GM23338 (cell line): ENCODE measurements at regions not wholly inside any gene's neighbourhood (a gene's known extent, or its start where the extent isn't known, plus 50 kb on each side); places are given as distances from the start of the nearest gene placed in this dataset.

Experiments used
- ATAC-seq: fragments of 200-7000 bp; cut with Tn5 transposase; 3 replicates; pipeline ENCODE4 v1.9.1; 2020
- DNase-seq: peaks from one replicate; pipeline ENCODE4 v3.0.0-alpha.2; 2015; ENCODE audit warnings: low spot score
- H2AFZ ChIP-seq: fragments of 200-600 bp; sonication (generic); 2 replicates; pipeline ENCODE4 v1.8.0; 2016; ENCODE audit warnings: antibody characterized with exemption, mild to moderate bottlenecking, moderate library complexity
- H3F3A ChIP-seq: fragments of 200-600 bp; sonication (generic); replicated peaks from 2 replicates; pipeline ENCODE4 v1.8.0; 2017; ENCODE audit warnings: antibody characterized with exemption, mixed run types, low read depth
- H3K27ac ChIP-seq: fragments of 200-600 bp; sonication (generic); 2 replicates; pipeline ENCODE4 v1.6.1; 2016; ENCODE audit warnings: low read depth
- H3K27me3 ChIP-seq: fragments of 200-600 bp; sonication (generic); 2 replicates; pipeline ENCODE4 v1.8.0; 2016; ENCODE audit warnings: mild to moderate bottlenecking, mixed run types, moderate library complexity; ENCODE audit not compliant: insufficient read depth
- H3K36me3 ChIP-seq: fragments of 200-600 bp; sonication (generic); 2 replicates; pipeline ENCODE4 v1.8.0; 2016; ENCODE audit warnings: mild to moderate bottlenecking; ENCODE audit not compliant: insufficient read depth
- H3K4me1 ChIP-seq: fragments of 200-600 bp; sonication (generic); 2 replicates; pipeline ENCODE4 v1.8.0; 2016; ENCODE audit warnings: mild to moderate bottlenecking, moderate library complexity; ENCODE audit not compliant: insufficient read depth
- H3K4me2 ChIP-seq: fragments of 200-600 bp; sonication (generic); 2 replicates; pipeline ENCODE4 v1.7.1; 2017; ENCODE audit warnings: mixed run types
- H3K4me3 ChIP-seq: fragments of 200-600 bp; sonication (generic); 2 replicates; pipeline ENCODE4 v1.6.1; 2016; ENCODE audit warnings: mixed run types
- H3K79me2 ChIP-seq: fragments of 200-600 bp; sonication (generic); replicated peaks from 2 replicates; pipeline ENCODE4 v1.8.0; 2017; ENCODE audit warnings: mild to moderate bottlenecking; ENCODE audit not compliant: insufficient read depth
- H3K9me2 ChIP-seq: fragments of 200-600 bp; sonication (generic); 2 replicates; pipeline ENCODE4 v1.8.0; 2017; ENCODE audit not compliant: insufficient read depth
- H4K20me1 ChIP-seq: fragments of 200-600 bp; sonication (generic); replicated peaks from 2 replicates; pipeline ENCODE4 v1.8.0; 2017; ENCODE audit warnings: mild to moderate bottlenecking; ENCODE audit not compliant: insufficient read depth
- H3K27ac Mint-ChIP-seq: 2 replicates; pipeline ENCODE4 v1.8.0; 2020; ENCODE audit warnings: inconsistent platforms, mild to moderate bottlenecking, moderate library complexity, mixed read lengths
- H3K27me3 Mint-ChIP-seq: 3 replicates; pipeline ENCODE4 v1.8.0; 2022; ENCODE audit warnings: low read depth, mild to moderate bottlenecking, moderate library complexity, mixed read lengths, inconsistent platforms; ENCODE audit not compliant: insufficient read depth, poor library complexity
- H3K36me3 Mint-ChIP-seq: 3 replicates; pipeline ENCODE4 v1.8.0; 2021; ENCODE audit warnings: low read depth, mild to moderate bottlenecking, inconsistent platforms, moderate library complexity, mixed read lengths
- H3K4me1 Mint-ChIP-seq: 3 replicates; pipeline ENCODE4 v1.8.0; 2020; ENCODE audit warnings: mild to moderate bottlenecking, inconsistent platforms, mixed read lengths
- H3K4me3 Mint-ChIP-seq: 3 replicates; pipeline ENCODE4 v1.8.0; 2021; ENCODE audit warnings: moderate library complexity, mild to moderate bottlenecking, inconsistent platforms, mixed read lengths
- H3K9me3 Mint-ChIP-seq: 3 replicates; pipeline ENCODE4 v1.8.0; 2020; ENCODE audit warnings: moderate library complexity, mild to moderate bottlenecking, inconsistent platforms, mixed read lengths
- CREB1 ChIP-seq: fragments of 250-450 bp; sonication (Bioruptor Pico); IDR thresholded peaks from 2 replicates; pipeline ENCODE4 v1.5.0; 2020; ENCODE audit warnings: low read depth, mild to moderate bottlenecking, moderate library complexity
- CTCF ChIP-seq, 2 experiments: fragments of 200-600 bp in 1 of 2; sonication (generic) in 1 of 2; conservative IDR thresholded peaks; 2 replicates each; pipeline versions ENCODE4 v1.5.1 to v1.6.1; 2016 to 2017; ENCODE audit warnings: antibody characterized with exemption in 2 of 2, low read depth in 2 of 2, mild to moderate bottlenecking in 2 of 2, moderate library complexity in 1 of 2
- ETS1 ChIP-seq: IDR thresholded peaks from 2 replicates; pipeline ENCODE4 v1.6.1; 2016; ENCODE audit warnings: antibody characterized with exemption
- EZH2 ChIP-seq: fragments of 200-600 bp; sonication (generic); IDR thresholded peaks from one replicate; pipeline ENCODE4 v1.8.0; 2017; ENCODE audit warnings: antibody characterized with exemption, mild to moderate bottlenecking, low read depth; ENCODE audit not compliant: unreplicated experiment
- EZH2phosphoT487 ChIP-seq: fragments of 200-600 bp; sonication (generic); IDR thresholded peaks from one replicate; pipeline ENCODE4 v1.8.1; 2018; ENCODE audit warnings: antibody characterized with exemption; ENCODE audit not compliant: unreplicated experiment
- JUNB ChIP-seq: IDR thresholded peaks from one replicate; pipeline ENCODE4 v1.6.1; 2016; ENCODE audit warnings: antibody characterized with exemption; ENCODE audit not compliant: unreplicated experiment
- NANOG ChIP-seq: IDR thresholded peaks from 2 replicates; pipeline ENCODE4 v1.6.1; 2016; ENCODE audit warnings: antibody characterized with exemption, borderline replicate concordance
- POLR2AphosphoS5 ChIP-seq: IDR thresholded peaks from 2 replicates; pipeline ENCODE4 v1.6.1; 2016; ENCODE audit warnings: antibody characterized with exemption, low read depth
- STAT1 ChIP-seq: IDR thresholded peaks from one replicate; pipeline ENCODE4 v1.6.1; 2016; ENCODE audit warnings: antibody characterized with exemption; ENCODE audit not compliant: unreplicated experiment
- ZNF114 ChIP-seq: fragments of 250-450 bp; sonication (Bioruptor Pico); IDR thresholded peaks from 2 replicates; pipeline ENCODE4 v1.5.0; 2020; ENCODE audit warnings: mild to moderate bottlenecking, moderate library complexity
- ZNF331 ChIP-seq: fragments of 250-450 bp; sonication (Bioruptor Pico); IDR thresholded peaks from 2 replicates; pipeline ENCODE4 v1.5.0; 2020; ENCODE audit warnings: low read depth, mild to moderate bottlenecking, moderate library complexity
- ZNF462 ChIP-seq: fragments of 250-450 bp; sonication (Bioruptor Pico); IDR thresholded peaks from 2 replicates; pipeline ENCODE4 v1.5.0; 2020; ENCODE audit warnings: mild to moderate bottlenecking, moderate library complexity
- TF ChIP-seq, protein P1 (sequence below): IDR thresholded peaks from one replicate; pipeline ENCODE4 v1.6.1; 2018; ENCODE audit warnings: antibody characterized with exemption; ENCODE audit not compliant: unreplicated experiment

- no peaks in the 10 kb centered on the region for H3K9me3 Mint-ChIP-seq
- TF ChIP-seq JUNB, result no peak
- no peak for TF ChIP-seq CTCF (conservative IDR thresholded peaks at IDR 0.05; ENCODE audit: low read depth in 2 of 2)
- TF ChIP-seq POLR2AphosphoS5, result no peak
- no peak for TF ChIP-seq ZNF462 (CRISPR knock-in tag)
- TF ChIP-seq CREB1 (CRISPR knock-in tag), result no peak
- TF ChIP-seq, protein P1, sequence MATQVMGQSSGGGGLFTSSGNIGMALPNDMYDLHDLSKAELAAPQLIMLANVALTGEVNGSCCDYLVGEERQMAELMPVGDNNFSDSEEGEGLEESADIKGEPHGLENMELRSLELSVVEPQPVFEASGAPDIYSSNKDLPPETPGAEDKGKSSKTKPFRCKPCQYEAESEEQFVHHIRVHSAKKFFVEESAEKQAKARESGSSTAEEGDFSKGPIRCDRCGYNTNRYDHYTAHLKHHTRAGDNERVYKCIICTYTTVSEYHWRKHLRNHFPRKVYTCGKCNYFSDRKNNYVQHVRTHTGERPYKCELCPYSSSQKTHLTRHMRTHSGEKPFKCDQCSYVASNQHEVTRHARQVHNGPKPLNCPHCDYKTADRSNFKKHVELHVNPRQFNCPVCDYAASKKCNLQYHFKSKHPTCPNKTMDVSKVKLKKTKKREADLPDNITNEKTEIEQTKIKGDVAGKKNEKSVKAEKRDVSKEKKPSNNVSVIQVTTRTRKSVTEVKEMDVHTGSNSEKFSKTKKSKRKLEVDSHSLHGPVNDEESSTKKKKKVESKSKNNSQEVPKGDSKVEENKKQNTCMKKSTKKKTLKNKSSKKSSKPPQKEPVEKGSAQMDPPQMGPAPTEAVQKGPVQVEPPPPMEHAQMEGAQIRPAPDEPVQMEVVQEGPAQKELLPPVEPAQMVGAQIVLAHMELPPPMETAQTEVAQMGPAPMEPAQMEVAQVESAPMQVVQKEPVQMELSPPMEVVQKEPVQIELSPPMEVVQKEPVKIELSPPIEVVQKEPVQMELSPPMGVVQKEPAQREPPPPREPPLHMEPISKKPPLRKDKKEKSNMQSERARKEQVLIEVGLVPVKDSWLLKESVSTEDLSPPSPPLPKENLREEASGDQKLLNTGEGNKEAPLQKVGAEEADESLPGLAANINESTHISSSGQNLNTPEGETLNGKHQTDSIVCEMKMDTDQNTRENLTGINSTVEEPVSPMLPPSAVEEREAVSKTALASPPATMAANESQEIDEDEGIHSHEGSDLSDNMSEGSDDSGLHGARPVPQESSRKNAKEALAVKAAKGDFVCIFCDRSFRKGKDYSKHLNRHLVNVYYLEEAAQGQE, result no peak
- no peak for TF ChIP-seq ZNF114 (CRISPR knock-in tag)
- no peak for TF ChIP-seq ZNF331 (CRISPR knock-in tag)
- no peak for TF ChIP-seq NANOG
- TF ChIP-seq EZH2phosphoT487, result no peak
- no peak for TF ChIP-seq STAT1
- TF ChIP-seq EZH2, result no peak
- no peak for TF ChIP-seq ETS1
- H3K27ac ChIP-seq, result no peak overlapping the region
- no peak overlapping the region for H2AFZ ChIP-seq
- H3K4me2 ChIP-seq, result peak overlapping the region; percentile 46
- H3K27ac Mint-ChIP-seq, result peak overlapping the region; percentile 66
- ATAC-seq (no peak; the same call in 1 of the 3 replicates), DNase-seq (peak; percentile 7)
- H3K9me2 ChIP-seq, result 0 out of 2 replicates have a peak, but pooled peaks cover 1% of the 10 kb centered on the region
- H3K79me2 ChIP-seq, result no peaks in the 10 kb centered on the region
- no peaks in the 10 kb centered on the region for H3K27me3 ChIP-seq
- H3K4me3 ChIP-seq, result peak overlapping the region; percentile 14; the same call in 1 of the 2 replicates
- H3K36me3 ChIP-seq, result no peaks in the 10 kb centered on the region
- peak overlapping the region; percentile 20; the same call in 2 of the 3 replicates for H3K4me3 Mint-ChIP-seq
- H3K36me3 Mint-ChIP-seq, result no peaks in the 10 kb centered on the region
- peaks cover 5% of the 10 kb centered on the region for H3K27me3 Mint-ChIP-seq
- H4K20me1 ChIP-seq, result no peaks in the 10 kb centered on the region
- peaks cover 51% of the 10 kb centered on the region for H3K4me1 Mint-ChIP-seq
- no peaks in the 10 kb centered on the region for H3F3A ChIP-seq
- H3K4me1 ChIP-seq, result peaks cover 36% of the 10 kb centered on the region
These were observed 291.4 kb upstream of the ATP11B start for GRCh38 chr3:182501856-182502255.
